ENCODE measurements at regions not wholly inside any gene's neighbourhood (a gene's known extent, or its start where the extent isn't known, plus 50 kb on each side); places are given as distances from the start of the nearest gene placed in this dataset.

GRCh38 chr3:124402791-124403190 is 327.5 kb upstream of the UMPS start:
- FAIRE-seq (no peak), DNase-seq (ENCODE audit: insufficient read length, low spot score) (no peak)
- no peak for TF ChIP-seq CTCF (IDR thresholded peaks at IDR 0.05; ENCODE audit: insufficient read depth, missing control alignments)

GRCh38 chr3:124404621-124405020 is 325.6 kb upstream of the UMPS start:
- FAIRE-seq = no peak
- DNase-seq (ENCODE audit: insufficient read length, low spot score) = no peak
- no peak for TF ChIP-seq CTCF (IDR thresholded peaks at IDR 0.05; ENCODE audit: insufficient read depth, missing control alignments)

- no peak for DNase-seq (ENCODE audit: insufficient read length, low spot score)
- TF ChIP-seq CTCF (IDR thresholded peaks at IDR 0.05; ENCODE audit: insufficient read depth, missing control alignments) = no peak
- FAIRE-seq = no peak
These were observed 323.0 kb upstream of the UMPS start for GRCh38 chr3:124407260-124407659.

- FAIRE-seq (no peak), DNase-seq (ENCODE audit: insufficient read length, low spot score) (no peak)
- TF ChIP-seq CTCF (IDR thresholded peaks at IDR 0.05; ENCODE audit: insufficient read depth, missing control alignments) = no peak
These were observed 320.5 kb upstream of the UMPS start for GRCh38 chr3:124409650-124410275.

- FAIRE-seq (no peak), DNase-seq (ENCODE audit: insufficient read length, low spot score) (no peak)
- no peak for TF ChIP-seq CTCF (IDR thresholded peaks at IDR 0.05; ENCODE audit: insufficient read depth, missing control alignments)
These were observed 319.8 kb upstream of the UMPS start for GRCh38 chr3:124410471-124410870.

GRCh38 chr3:124411728-124412127 is 318.5 kb upstream of the UMPS start:
- DNase-seq (ENCODE audit: insufficient read length, low spot score) (no peak), FAIRE-seq (no peak)
- TF ChIP-seq CTCF (IDR thresholded peaks at IDR 0.05; ENCODE audit: insufficient read depth, missing control alignments) = no peak

GRCh38 chr3:124412644-124413043 is 317.6 kb upstream of the UMPS start:
- DNase-seq (ENCODE audit: insufficient read length, low spot score) = no peak
- TF ChIP-seq CTCF (IDR thresholded peaks at IDR 0.05; ENCODE audit: insufficient read depth, missing control alignments) = no peak

More at GRCh38 chr3:124412644-124413043, 317.6 kb upstream of the UMPS start:
- FAIRE-seq = no peak

Measured in D721Med (cell line).